SH-SY5Y (cell line): ENCODE measurements at regions not wholly inside any gene's neighbourhood (a gene's known extent, or its start where the extent isn't known, plus 50 kb on each side); places are given as distances from the start of the nearest gene placed in this dataset.
A peak's percentile ranks its signal among the peaks of the same experiment; 100 is the strongest.

ENCODE experiments used
- GATA2 ChIP-seq: IDR thresholded peaks from 2 replicates; pipeline ENCODE4 v1.6.1; 2011; ENCODE audit warnings: mild to moderate bottlenecking, low read depth, low read length
- GATA3 ChIP-seq: IDR thresholded peaks from 2 replicates; pipeline ENCODE4 v1.6.1; 2011; ENCODE audit warnings: low read depth, mild to moderate bottlenecking, low read length, moderate library complexity

DNA sequence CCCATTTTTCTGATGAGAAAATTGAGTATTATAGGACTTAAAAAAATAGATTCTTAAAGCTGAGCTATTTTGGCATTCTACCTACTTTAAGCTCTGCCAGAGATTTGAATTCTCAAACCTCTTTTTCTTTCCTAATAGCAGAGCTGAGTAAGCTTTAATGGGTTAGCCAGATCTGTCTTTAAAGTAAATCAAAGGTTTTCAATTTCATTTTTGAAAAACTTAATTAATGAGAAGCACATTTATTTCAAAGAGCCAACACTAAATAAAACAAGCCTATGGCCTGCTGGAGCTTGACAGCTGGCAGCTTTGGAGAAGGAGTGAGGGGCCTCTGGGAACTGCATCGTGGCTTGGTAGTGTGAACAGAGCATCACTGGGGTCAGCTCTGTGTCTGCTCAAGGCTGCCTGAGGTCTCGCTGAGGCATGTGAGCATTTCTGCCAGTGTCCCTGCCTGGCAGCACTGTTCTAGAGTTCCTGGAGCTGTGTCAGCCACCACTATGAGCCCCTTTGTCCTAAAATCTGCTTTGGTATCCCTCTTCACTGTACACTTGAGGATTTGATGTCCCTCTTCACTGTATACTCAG lies 50.4 kb upstream of the PRSS23 start:
- TF ChIP-seq GATA2, result no peak
- no peak for TF ChIP-seq GATA3

DNA sequence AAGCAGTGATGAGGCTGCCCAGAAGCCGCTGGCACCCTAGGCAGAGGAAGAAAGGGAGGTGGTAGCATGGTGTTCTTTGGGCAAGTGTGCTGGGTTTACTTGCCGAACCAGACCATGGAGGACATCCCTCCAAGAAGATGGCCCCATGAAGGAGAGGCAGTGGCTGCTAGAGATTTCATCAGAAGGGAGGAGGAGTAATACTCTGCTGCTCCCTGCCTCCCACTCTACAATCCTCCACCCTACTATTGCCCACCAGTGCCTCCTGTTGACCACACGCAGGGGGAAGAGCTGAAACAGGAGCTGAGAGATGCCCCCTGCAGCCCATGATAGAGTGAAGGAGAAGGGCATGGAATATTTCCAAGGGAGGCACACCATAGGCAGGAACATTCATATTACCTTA lies 51.0 kb upstream of the PRSS23 start:
- TF ChIP-seq GATA2, result no peak
- TF ChIP-seq GATA3, result no peak

DNA sequence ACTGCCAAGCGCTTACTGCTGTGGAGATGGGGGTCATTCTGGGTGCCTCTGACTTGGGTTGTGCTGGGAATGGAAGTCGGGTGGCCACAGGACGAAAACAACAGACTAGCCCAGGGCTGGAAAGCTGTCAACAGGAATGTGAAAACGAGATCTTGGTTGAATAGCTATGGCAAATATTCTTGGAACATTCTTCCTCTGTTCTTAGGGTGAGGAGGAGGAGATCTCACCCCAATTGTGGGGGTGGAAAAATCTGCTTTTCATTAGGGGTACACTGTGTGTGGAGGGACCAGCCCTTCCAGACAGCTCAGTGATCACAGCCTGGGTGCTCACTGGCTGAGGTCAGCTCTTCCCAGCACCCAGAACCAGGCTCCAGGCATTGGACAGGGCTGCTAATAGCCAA lies 52.0 kb upstream of the PRSS23 start:
- TF ChIP-seq GATA3 (no peak), GATA2 (no peak)

DNA sequence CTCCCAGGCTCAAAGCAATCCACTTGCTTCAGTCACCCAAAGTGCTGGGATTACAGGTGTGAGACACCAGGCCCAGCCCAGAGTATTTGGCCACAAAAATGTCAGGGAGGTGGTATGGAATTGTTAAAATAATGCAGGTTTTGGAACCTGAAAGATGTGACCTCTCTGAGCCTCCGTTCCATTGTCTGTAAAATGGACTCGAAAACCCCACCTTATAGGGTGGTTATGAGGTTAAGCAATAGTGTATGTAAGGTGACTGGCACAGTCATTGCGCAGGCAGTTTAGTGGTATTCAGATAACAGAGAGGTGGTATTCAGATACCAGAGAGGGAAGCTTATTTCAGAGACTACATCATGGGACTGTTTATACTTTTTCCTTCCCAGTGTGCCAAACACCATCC lies 52.5 kb upstream of the PRSS23 start:
- TF ChIP-seq GATA3, result no peak
- no peak for TF ChIP-seq GATA2

DNA sequence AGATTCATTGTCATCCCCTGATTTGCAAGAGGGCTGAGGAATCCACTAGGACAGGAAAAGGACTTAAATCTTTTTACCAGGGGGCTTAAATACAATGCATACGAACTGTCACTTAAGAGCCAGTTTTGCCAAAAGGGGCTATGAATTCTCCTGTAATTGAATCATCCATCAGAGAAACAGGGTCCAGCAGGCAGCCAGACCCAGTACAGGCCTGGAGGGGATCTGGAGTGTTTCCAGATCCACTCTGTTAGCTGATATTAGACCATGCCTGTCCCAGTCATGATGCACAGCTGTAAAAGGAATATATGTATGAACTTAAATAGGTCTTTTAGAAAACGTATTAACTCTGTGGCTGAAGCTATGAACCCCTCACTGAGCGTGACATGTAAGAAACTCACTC lies 53.8 kb upstream of the PRSS23 start:
- TF ChIP-seq GATA2 (peak; percentile 35; the same call in 1 of the 2 replicates), GATA3 (no peak)

DNA sequence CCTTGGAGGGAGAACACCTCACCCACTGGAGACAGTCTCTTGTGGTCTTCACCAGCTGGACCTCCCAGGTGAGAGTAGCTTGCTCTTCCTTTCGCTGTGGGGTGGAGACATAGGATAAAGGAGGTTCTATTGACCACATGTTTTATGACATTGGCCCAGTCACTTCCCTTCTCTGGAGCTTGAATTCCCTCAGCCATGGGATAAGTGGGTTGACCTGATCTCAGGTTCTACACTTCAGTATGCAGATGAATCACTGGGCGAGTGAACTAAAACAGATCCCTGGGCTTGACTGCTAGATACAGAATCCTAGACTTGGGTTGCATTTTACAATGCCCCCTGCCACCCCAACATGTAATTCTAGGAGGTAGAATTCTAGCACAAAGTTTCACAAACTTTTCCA lies 54.8 kb upstream of the PRSS23 start:
- TF ChIP-seq GATA2 (no peak), GATA3 (no peak)

DNA sequence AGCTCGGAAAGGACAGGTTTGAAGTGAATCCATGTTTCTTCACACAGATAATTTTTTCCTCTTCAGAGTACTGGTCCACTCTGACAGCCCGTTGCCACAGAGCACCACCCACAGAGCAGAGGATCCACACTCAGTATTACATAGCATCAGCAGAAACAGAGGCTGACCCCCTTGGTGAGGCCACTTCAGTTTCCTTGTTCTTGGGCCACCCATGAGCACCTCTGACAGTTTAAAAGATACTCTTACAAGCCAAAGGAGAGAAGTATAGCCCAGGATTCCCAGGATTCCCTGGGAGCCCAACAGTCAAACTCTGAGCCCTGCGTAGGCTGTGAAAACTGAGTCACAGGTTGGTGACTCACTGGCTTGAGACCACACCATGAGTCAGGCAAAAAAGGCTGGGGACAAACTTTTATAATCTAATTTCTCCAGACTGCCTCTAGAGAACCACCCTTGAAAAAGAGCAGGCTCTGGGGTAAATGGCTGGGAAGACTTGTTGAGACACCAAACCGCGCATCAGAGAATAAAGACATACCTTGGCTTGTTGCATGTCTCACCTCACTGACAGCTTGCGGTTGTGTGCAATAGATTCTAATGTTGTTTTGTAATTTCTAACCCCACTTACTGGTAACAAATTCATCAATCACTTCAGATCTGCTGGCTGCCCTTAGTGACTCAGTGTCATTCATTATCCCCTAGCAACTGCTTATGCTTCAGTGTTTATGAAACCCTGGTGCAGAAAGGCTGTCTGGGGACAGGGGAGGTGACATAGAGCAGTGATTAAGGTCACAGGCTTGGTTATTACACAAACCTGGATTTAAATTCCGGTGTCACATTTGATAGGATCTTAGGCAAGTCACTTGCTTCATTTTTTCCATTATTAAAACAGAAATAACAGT lies 56.9 kb upstream of the PRSS23 start:
- TF ChIP-seq GATA2 (no peak), GATA3 (no peak)

DNA sequence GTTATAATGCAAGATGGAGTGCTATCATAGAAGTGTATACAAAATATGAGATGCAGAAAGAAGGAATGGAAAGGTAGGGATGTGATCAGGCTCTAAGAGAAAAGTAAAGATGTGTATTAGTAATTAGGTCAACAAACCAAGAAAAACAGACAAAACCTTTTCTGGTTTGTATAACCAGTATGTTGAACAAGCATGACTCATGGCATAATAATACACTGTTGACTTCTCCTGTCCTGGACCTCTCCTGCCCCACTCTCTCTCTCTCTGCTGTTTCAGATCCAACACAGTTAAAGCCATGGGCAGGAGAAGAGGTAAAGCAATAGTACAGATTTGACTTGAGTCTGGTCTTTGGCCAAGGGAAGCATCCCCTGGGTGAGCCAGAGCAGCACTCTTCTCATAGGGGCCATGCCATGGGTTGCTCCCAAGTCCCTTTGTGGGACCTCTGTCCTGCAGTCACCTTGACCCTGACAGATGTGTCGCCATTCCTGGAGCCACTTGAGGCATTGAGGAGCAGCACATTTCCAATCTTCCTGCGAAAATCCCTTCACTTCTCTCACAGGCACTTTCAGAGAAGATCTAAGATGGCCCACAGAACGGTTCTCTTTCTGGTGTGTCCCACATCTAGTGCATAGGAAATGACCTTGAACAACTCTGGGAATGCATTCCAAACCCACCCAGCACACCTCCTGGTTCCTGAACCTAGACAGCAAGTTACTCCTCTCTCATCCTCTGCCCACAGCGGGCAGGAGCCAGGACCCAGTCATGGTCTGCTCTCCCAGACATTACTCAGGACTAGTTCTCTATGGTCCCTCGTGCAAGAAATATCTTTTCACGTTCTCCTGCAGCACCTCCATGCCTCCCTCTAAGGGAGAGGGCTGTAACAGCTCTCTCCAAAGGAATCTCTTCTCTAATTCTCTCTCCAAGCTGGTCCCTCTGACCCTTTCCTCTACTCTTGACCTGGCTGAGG lies 58.2 kb upstream of the PRSS23 start:
- TF ChIP-seq GATA2 (no peak), GATA3 (no peak)

DNA sequence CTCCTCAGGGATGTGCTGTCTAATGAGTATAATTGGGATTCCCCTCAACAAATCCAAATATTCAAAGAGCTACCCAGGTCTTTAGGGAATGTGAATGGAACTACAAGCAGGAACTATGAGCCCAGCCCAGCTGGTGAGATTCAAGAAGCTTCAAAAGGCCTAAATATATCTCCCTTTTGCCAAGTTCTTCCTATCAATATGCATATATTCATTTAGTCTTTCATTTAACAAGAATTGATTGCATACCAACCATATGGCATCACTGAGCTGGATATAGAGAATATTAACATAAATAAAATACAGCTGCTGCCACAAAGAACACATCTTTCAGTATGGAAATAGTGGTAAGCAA lies 58.9 kb upstream of the PRSS23 start:
- TF ChIP-seq GATA3 (no peak), GATA2 (no peak)

DNA sequence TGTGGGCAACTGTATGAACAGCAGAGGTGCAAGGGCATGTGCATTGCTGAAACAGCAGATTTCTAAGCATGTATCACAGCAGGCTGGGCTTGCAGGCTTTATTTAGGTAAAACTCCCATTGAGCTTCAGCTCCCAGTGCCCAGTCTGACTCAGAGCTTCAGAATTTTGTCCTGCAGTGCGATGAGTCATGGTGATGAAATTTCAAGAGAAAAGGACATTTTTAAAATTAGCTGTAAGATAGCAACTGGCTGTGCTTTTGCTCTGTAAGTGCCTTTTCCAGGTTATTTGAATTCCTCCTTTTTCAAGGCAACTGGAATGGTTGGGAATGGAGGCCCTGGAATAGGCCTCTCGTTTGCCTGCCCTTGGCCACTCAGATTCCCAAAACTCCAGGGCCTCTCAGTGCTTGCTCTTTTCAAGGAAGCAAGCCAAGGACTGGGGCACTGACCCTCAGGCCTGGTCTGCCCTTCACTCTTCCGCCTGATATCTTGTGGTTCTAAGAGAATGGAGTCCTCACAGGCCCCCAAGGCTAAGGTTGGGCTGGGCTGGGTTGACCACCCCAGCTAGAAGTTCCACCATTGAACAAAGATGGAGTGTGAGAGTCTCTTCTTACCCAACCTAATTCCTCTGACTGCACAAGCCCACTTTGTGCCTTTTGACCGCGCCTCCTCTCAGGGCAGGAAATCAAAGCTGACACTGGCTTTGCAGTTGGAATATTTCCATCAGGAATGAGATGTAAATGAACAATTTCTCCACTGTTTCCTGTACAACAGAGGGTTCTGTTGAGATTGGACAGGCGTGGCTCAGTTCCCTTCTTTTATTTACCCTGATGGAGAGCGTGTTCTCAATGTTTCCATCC lies 59.5 kb upstream of the PRSS23 start:
- no peak for TF ChIP-seq GATA2
- TF ChIP-seq GATA3, result no peak

DNA sequence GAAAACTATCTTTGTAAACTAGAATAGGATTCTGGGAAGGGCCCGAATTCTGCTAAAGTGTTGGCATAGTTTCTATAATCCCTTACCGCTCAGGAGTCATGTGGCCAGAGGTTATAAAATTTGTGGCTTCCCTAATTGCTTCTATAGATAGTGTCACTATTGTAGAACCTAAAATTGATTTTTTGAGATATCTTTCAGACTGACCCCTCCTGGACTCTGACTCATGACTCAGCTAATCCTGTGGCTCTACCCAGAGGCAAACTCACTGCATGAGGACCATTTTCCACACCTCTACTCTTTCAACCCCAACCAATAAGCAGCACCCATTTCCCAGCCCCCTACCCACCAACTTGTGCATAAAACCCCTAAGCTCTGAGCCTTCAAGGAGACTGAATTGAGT lies 61.8 kb upstream of the PRSS23 start:
- TF ChIP-seq GATA3 (no peak), GATA2 (no peak)

DNA sequence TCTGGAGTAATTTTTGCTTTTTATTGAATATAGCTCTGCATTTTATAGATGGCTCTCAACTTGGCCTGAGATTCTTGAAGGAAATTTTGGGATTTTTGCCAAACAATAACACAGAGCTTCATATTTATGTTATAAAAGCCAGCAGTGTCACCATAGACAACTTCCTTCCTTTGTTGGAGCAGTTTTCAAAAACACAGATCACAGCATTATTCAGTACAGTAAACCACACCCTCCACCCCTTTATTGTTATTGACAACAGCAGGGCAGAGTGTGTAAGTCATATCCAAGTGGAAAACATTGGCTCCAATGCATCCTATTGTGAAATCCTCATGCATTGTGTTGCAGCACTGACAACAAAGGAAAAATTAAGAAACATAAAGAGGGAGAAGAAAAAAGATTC lies 62.6 kb upstream of the PRSS23 start:
- TF ChIP-seq GATA2 (no peak), GATA3 (no peak)

DNA sequence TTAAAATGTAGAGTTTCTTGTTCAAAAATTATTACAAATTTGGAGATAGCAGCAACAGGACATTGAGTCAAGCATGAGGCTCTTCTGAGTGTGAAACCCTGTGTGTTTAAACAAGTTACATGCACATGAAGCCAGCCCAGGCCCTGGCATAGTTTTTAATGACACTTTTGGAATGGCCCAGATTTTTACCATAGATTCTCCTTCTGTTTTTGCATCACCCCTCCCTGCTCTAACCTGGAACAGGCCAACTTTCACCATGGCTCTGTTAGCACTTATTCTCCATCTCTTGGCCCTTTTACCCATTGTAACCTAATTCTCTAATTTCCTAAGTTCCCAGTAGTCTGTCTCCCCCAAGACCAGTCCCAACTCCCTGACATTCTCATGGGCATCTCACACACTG lies 63.1 kb upstream of the PRSS23 start:
- TF ChIP-seq GATA3 (no peak), GATA2 (no peak)
